Smooth muscle cell (in vitro differentiated cells): ENCODE measurements at regions not wholly inside any gene's neighbourhood (a gene's known extent, or its start where the extent isn't known, plus 50 kb on each side); places are given as distances from the start of the nearest gene placed in this dataset.

ENCODE experiments used
- DNase-seq: peaks from one replicate; lab custom pipeline; 2025; ENCODE audit not compliant: unreplicated experiment; lab: John Stamatoyannopoulos, UW
- H2AFZ ChIP-seq: fragments of 200-600 bp; sonication (generic); 2 replicates; pipeline ENCODE4 v1.6.0; 2016; ENCODE audit warnings: antibody characterized with exemption, low read depth, mild to moderate bottlenecking
- H3F3A ChIP-seq: fragments of 200-600 bp; sonication (generic); 2 replicates; pipeline ENCODE4 v1.6.0; 2017; ENCODE audit warnings: antibody characterized with exemption, low read depth
- H3K27ac ChIP-seq: fragments of 200-600 bp; sonication (generic); 2 replicates; pipeline ENCODE4 v1.5.1; 2016; ENCODE audit warnings: low read depth, mild to moderate bottlenecking
- H3K27me3 ChIP-seq: fragments of 200-600 bp; sonication (generic); 2 replicates; pipeline ENCODE4 v1.6.1; 2016; ENCODE audit warnings: low read depth, mild to moderate bottlenecking
- H3K36me3 ChIP-seq: fragments of 200-600 bp; sonication (generic); 2 replicates; pipeline ENCODE4 v1.5.1; 2016; ENCODE audit warnings: low read depth
- H3K4me1 ChIP-seq: fragments of 200-600 bp; sonication (generic); 2 replicates; pipeline ENCODE4 v1.5.1; 2016; ENCODE audit warnings: low read depth
- H3K4me2 ChIP-seq: fragments of 200-600 bp; sonication (generic); 2 replicates; pipeline ENCODE4 v1.6.0; 2016; ENCODE audit warnings: mild to moderate bottlenecking
- H3K4me3 ChIP-seq: fragments of 200-600 bp; sonication (generic); 2 replicates; pipeline ENCODE4 v1.5.1; 2016; ENCODE audit warnings: mild to moderate bottlenecking
- H3K79me2 ChIP-seq: fragments of 200-600 bp; sonication (generic); 2 replicates; pipeline ENCODE4 v1.6.0; 2016; ENCODE audit warnings: low read depth, mild to moderate bottlenecking
- H3K9ac ChIP-seq: fragments of 200-600 bp; sonication (generic); 2 replicates; pipeline ENCODE4 v1.6.0; 2016; ENCODE audit warnings: low read depth
- H3K9me3 ChIP-seq: fragments of 200-600 bp; sonication (generic); replicated peaks from 2 replicates; pipeline ENCODE4 v1.5.1; 2016; ENCODE audit warnings: low read depth
- H4K20me1 ChIP-seq: fragments of 200-600 bp; sonication (generic); 2 replicates; pipeline ENCODE4 v1.6.0; 2016; ENCODE audit warnings: low read depth
- WGBS: methylation state at CpG from one replicate; pipeline ENCODE4 v1.1.7; 2016; ENCODE audit warnings: low lambda C conversion rate; 5-methylcytosine and 5-hydroxymethylcytosine counted together
- TF ChIP-seq, protein P1 (sequence below): fragments of 200-600 bp; sonication (generic); IDR thresholded peaks from 2 replicates; pipeline ENCODE4 v1.5.1; 2017; ENCODE audit warnings: borderline replicate concordance, mild to moderate bottlenecking, antibody characterized with exemption; ENCODE audit not compliant: insufficient read depth, poor library complexity, severe bottlenecking

DNA sequence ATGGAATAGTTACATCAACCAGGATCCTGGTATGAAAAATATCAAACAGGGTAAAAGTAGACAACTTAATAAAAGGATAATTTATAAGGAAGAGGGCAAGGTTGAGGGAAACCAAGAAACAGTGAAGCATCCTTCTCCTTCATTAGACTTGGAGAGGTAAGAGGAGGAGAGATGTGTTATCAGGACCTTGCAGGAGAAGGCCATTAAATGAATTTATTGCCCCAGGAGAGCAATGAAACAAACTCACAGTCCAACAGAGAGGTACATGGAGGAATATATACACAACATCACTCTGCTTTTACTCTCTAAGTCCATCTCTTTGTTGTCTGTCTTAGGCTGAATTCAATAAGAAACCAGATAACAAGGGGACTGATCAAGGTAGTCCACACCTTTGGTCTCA lies 966.2 kb downstream of the SORCS1 start:
- TF ChIP-seq, protein P1, sequence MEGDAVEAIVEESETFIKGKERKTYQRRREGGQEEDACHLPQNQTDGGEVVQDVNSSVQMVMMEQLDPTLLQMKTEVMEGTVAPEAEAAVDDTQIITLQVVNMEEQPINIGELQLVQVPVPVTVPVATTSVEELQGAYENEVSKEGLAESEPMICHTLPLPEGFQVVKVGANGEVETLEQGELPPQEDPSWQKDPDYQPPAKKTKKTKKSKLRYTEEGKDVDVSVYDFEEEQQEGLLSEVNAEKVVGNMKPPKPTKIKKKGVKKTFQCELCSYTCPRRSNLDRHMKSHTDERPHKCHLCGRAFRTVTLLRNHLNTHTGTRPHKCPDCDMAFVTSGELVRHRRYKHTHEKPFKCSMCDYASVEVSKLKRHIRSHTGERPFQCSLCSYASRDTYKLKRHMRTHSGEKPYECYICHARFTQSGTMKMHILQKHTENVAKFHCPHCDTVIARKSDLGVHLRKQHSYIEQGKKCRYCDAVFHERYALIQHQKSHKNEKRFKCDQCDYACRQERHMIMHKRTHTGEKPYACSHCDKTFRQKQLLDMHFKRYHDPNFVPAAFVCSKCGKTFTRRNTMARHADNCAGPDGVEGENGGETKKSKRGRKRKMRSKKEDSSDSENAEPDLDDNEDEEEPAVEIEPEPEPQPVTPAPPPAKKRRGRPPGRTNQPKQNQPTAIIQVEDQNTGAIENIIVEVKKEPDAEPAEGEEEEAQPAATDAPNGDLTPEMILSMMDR = no peak
- Histone ChIP-seq H3F3A (no peaks in the 10 kb centered on the region), H2AFZ (no peak overlapping the region), H3K4me2 (no peak overlapping the region), H3K27ac (no peak overlapping the region), H3K4me3 (no peak overlapping the region), H3K27me3 (no peaks in the 10 kb centered on the region), H3K9ac (no peak overlapping the region), H3K9me3 (no peaks in the 10 kb centered on the region), H3K79me2 (no peaks in the 10 kb centered on the region), H3K4me1 (no peaks in the 10 kb centered on the region), H4K20me1 (no peaks in the 10 kb centered on the region), H3K36me3 (no peaks in the 10 kb centered on the region)
- no peak for DNase-seq

DNA sequence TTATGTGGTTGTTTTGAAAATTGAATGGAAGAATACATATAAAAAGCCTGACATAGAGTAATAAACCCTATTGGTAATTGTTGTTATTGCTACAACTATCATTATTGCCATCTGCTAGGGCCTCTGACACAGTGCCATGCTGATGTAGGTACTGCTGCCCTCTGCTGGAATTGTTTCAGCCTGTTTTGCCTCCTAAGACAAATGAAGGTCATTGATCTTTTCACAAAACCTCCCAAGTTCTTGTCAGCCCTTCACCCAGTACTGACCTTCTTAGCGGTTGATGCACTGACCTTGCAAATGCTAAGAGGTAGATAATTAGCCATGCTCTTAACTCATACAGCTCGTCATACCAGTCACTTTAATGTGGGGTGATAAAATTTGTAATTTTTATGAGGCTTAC lies 975.2 kb downstream of the SORCS1 start:
- 27% methylated on average over 2 of the region's 2 CpGs for WGBS
- no peak for DNase-seq
- H3K79me2 ChIP-seq = no peaks in the 10 kb centered on the region
- no peaks in the 10 kb centered on the region for H3F3A ChIP-seq
- H3K9ac ChIP-seq = no peak overlapping the region
- no peak overlapping the region for H3K27ac ChIP-seq
- H3K36me3 ChIP-seq = no peaks in the 10 kb centered on the region
- TF ChIP-seq, protein P1 = peak; percentile 56
- no peak overlapping the region for H3K4me3 ChIP-seq
- no peaks in the 10 kb centered on the region for H4K20me1 ChIP-seq
- no peak overlapping the region for H3K4me2 ChIP-seq
- no peaks in the 10 kb centered on the region for H3K27me3 ChIP-seq
- no peaks in the 10 kb centered on the region for H3K4me1 ChIP-seq
- H3K9me3 ChIP-seq = no peaks in the 10 kb centered on the region
- no peak overlapping the region for H2AFZ ChIP-seq

DNA sequence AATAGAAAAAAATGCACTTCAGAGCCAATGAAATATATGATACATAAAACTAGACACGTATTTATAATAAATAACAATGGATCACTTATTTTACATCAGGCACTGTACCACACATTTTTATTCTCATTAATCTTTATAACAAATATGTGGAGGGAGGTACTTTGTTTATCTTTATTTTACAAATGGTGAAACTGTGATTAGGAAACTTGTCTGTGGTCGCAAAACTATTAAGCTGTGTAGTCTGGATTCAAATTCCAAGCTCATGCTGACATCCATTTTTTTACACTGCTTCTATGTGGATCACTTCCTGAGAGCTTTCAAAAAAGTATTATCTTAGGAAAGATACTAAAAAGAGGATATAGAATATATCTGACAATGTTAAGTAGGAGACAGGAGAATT lies 978.6 kb downstream of the SORCS1 start:
- H3K27ac ChIP-seq = no peak overlapping the region
- 56% methylated on average over 2 of the region's 2 CpGs for WGBS
- H3K4me1 ChIP-seq = no peaks in the 10 kb centered on the region
- no peak overlapping the region for H3K4me3 ChIP-seq
- TF ChIP-seq, protein P1 = no peak
- DNase-seq = no peak
- no peak overlapping the region for H3K9ac ChIP-seq
- no peaks in the 10 kb centered on the region for H3K9me3 ChIP-seq
- H3K27me3 ChIP-seq = no peaks in the 10 kb centered on the region
- no peaks in the 10 kb centered on the region for H3F3A ChIP-seq
- peak overlapping the region; percentile 46 for H3K4me2 ChIP-seq
- no peaks in the 10 kb centered on the region for H3K79me2 ChIP-seq
- H4K20me1 ChIP-seq = no peaks in the 10 kb centered on the region
- no peak overlapping the region for H2AFZ ChIP-seq
- no peaks in the 10 kb centered on the region for H3K36me3 ChIP-seq

DNA sequence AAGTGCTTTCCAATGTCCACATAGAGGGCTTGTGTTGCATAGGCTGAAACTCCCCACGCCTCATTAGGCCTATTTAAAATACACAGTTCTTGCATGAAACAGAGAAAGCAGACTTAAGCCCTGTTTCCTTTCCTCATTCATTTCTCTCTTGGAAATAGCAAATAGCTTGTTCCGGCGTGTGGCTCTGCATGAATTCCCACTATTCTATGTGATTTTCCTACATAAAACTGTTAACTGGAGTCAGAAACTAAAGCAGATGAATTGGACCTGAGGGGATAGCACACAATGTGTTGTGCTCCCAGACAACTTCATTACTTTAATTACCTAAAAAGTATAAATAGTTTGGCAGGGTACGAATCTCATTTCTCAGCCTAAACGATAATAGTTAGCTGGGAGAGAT lies 981.5 kb downstream of the SORCS1 start:
- no peak overlapping the region for H3K27ac ChIP-seq
- DNase-seq = no peak
- H3K9me3 ChIP-seq = no peaks in the 10 kb centered on the region
- no peak overlapping the region for H3K9ac ChIP-seq
- TF ChIP-seq, protein P1 = no peak
- no peak overlapping the region for H2AFZ ChIP-seq
- no peaks in the 10 kb centered on the region for H3F3A ChIP-seq
- no peaks in the 10 kb centered on the region for H3K27me3 ChIP-seq
- no peaks in the 10 kb centered on the region for H3K79me2 ChIP-seq
- H3K4me2 ChIP-seq = no peak overlapping the region
- H3K4me3 ChIP-seq = no peak overlapping the region
- no peaks in the 10 kb centered on the region for H3K36me3 ChIP-seq
- H4K20me1 ChIP-seq = no peaks in the 10 kb centered on the region
- 81% methylated on average over 5 of the region's 5 CpGs for WGBS
- H3K4me1 ChIP-seq = no peaks in the 10 kb centered on the region
